Stimulated activated CD8-positive, alpha-beta memory T cell treated with anti-CD3 and anti-CD28 coated beads, Interleukin-12 subunit alpha, Interleukin-12 subunit beta, amount 100 ng/mL, for 1 hour (primary cell): ENCODE measurements at regions not wholly inside any gene's neighbourhood (a gene's known extent, or its start where the extent isn't known, plus 50 kb on each side); places are given as distances from the start of the nearest gene placed in this dataset.

Source experiments
- DNase-seq: peaks from one replicate; pipeline ENCODE4 v3.0.0-alpha.2; 2020; ENCODE audit warnings: low read depth

DNA sequence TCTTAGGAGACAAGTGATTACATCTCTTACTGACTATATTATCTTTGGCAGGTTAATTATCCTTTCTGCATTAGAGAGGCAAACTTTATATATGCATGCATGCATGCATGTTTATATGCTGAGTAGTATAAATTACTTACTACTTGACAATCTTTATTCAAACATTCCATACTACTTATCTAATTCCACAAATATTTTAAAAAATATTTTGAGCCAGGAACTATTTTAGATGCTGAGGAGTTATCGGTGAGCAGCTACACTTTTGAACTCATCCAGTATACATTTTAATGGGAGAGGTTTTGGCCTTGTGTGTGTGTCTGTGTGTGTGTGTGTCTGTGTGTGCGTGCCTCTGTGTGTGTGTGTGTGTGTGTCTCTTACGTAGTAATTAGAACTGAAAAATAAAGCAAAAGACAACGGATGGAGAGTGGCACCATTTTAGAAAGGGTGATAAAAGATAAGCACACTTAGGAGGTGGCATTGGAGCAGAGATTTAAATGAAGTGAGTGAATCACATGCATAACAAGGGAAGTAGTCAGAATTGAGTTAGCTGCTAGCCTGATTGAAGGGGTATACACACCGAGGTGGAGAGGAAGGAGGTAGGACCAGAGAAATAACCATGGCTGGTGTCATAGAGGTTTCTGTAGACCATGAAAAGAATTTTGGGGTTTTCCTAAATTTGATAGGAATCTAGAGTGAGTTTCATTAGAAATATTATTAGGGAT lies 1488.4 kb downstream of the MRPL39 start:
- DNase-seq = no peak

DNA sequence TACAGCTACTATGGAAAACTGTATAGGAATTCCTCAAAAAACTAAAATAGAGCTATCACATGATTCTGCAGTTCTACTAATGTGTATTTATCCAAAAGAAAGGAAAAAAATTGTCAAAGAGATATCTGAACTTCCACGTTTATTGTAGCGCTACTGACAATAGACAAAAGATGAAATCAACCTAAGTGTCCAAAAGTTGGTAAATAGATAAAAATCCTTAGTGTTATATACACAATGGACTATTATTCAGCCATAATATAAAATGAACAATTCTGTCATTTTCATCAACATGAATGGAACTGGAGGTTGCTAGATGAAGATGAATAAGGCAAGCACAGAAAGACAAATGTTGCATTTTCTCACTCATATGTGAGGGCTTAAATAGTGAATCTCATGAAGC lies 1492.1 kb downstream of the MRPL39 start:
- DNase-seq = no peak

DNA sequence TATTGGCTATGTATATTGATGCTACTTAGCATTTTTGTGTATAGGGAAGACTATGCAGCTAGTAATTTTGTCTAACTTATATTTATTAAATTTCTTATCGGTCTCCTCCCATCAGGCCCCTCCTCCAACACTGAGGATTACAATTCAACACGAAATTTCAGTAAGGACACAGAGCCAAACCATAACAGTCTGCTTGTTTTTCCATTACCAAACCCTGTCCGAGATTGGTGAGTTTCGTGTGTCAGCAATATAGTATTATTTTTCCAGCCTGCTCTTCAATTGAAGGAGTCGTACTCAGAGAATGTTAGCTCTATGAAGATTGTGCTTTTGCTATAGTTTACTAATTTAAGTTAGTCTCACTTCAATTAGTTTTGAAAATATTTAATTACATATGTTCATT lies 1495.3 kb downstream of the MRPL39 start:
- no peak for DNase-seq

DNA sequence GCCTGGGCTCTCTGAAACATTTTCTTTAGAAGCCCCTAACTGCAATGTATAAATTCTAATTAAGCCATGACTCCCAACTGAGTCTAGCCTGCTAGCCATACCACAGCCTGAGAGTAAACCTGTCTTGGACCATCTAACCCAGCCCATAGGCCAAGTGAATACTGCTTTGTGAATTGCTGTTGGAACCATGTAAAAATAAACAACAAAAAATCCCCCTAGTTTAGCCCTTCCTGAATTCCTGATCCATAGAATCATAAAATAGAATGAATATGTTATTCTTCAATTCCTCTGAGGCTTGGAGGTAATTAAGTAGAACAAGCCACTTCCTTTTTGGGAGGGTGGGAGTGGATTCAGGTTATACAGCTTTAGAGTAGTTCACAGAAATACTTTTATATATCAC lies 1496.4 kb downstream of the MRPL39 start:
- no peak for DNase-seq

- no peak for DNase-seq
Observed at GRCh38 chr21:24097181-24097580, 1510.1 kb downstream of the MRPL39 start.

DNA sequence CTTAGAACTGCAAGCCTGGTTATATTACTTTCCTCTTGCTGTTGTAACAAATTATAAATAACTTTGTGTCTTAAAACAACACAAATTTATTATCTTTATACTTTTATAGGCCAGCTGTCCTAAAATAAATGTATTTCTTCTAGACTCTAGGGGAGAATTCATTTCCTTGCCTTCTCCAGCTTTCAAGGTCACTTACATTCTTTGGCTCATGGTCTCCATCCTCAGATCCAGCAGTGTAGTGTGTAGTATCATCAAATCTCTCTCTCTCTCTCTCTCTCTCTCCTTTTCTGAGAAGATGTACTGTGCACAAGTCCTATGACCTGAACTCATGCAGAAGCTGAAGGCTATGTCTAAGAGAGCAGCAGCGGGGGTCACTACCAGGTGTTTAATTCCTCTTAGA lies 1510.6 kb downstream of the MRPL39 start:
- DNase-seq = no peak

GRCh38 chr21:24093032-24093431 lies 1514.2 kb downstream of the MRPL39 start:
- DNase-seq = no peak

DNA sequence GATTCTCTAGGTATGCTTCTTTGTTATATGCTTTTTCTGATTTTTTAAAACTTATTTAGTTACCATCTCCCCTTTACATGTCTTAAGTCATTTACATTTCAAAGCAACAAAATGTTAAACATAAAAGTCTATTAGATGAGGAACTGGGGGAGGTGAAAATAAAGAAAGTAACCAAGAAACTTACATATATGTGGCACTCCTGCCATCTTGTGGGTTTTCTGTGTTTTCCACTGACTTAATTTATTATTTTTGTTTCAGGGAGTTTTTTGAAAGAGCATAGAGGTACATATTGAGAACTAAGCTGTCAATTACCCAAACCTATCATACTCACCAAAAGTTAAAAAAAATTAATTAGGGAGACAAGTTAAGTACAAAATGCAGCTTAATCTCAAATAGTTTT lies 1531.1 kb downstream of the MRPL39 start:
- no peak for DNase-seq

GRCh38 chr21:24055696-24056095 lies 1551.6 kb downstream of the MRPL39 start:
- no peak for DNase-seq

GRCh38 chr21:24050231-24050630 lies 1557.0 kb downstream of the MRPL39 start:
- no peak for DNase-seq

- DNase-seq = no peak
Observed at GRCh38 chr21:24046829-24047443, 1560.3 kb downstream of the MRPL39 start.

DNA sequence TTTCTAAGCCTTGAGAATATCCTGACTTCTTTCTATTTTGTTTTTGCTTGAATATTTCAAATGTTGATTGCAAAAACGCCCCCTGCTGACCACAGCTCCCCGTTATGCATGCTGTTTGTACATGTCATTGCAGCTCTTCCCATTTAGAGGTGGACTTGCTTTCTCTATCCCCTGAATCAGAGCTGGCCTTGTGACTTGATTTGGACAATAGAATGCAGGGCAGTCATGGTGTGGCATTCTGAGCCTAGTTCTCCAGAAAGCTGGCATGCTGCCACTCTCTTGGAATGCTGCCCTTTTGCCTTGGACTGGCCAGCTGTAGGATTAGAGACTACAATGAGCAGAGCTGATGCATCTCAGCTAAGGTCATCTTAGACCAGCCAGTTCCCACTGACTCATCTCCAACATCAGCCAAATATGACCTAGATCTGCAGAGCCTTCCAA lies 1561.5 kb downstream of the MRPL39 start:
- no peak for DNase-seq

- DNase-seq = no peak
Observed at GRCh38 chr21:24045373-24045772, 1561.9 kb downstream of the MRPL39 start.

DNA sequence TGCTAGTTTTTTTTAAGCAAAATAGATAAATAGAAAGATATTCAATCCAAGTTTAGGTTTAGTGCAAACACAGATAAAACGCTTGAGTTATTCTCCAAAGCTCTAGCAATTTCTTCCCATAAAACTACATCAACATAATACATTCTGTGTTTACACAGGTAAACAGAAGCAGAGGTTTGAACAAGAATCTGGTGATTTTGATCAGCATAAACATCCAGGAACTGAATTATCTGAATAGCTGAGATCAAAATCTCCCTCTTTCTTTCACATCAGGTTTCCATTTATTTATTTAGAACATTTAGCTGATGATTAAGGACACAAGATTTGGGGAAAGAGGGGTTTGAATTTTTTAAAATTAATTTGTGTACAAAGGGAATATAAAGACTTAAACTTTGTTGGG lies 1564.6 kb downstream of the MRPL39 start:
- no peak for DNase-seq

DNA sequence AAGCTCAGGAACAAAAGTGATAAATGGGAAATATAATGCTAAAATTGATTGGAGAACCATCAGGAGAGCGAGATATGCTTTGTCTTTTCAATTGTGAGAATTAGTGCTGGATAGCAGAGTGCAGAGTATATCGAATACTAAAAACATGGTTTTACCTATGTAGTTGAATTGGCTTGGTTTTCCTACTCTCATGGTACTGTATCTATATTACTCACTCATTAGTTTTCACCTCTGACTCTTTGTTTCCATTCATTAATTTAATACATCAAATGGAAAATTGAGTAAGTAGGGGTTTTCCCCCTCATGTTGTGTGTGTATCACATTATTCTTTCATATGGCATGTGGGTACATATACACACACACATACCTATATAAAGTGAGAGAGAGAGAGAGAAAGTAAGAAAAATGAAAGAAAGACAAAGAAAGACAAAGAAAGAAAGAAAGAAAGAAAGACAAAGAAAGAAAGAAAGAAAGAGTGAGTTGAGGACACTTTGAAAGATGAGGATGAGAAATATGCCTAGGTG lies 1574.5 kb downstream of the MRPL39 start:
- no peak for DNase-seq

DNA sequence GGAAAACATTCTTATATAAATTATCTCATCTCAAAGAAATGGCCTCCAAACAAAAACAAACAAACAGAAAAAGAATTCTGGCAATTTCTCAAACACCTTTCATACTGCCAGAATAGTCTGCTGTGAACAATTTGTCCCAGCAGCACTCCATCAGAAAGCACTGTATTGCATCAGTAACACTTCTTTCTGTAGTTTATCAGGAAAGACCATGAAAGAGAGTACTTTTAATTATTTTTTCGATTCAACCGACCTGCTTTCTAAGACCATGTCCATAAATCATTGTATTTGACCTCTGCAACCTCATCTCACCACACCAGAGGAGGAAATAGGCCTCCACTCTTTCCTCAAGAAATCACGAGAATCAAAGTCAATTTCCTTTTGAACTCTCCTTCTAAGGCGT lies 1579.9 kb downstream of the MRPL39 start:
- DNase-seq = no peak

- no peak for DNase-seq
Observed at GRCh38 chr21:24025101-24025500, 1582.2 kb downstream of the MRPL39 start.

- no peak for DNase-seq
Observed at GRCh38 chr21:24023936-24024335, 1583.3 kb downstream of the MRPL39 start.

- no peak for DNase-seq
Observed at GRCh38 chr21:24023402-24023801, 1583.9 kb downstream of the MRPL39 start.

DNA sequence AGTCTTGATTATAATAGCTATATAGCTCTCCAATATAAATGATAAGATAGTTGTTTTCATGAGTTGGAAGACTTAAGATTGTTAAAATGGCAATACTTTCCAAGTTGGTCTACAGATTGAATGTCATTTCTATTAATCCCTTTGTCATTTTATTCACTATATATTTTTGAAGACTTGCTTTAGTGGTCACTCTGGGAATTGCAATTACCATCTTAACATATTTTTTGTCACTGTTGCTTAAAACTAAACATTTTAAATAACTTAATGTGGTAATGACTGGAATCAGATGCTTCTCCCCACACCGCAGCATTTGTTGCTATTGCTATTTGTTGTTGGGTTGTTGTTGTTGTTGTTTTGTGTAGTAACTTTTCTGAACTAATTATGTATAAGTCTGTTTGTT lies 1592.9 kb downstream of the MRPL39 start:
- DNase-seq = no peak

- no peak for DNase-seq
Observed at GRCh38 chr21:24011087-24011486, 1596.2 kb downstream of the MRPL39 start.

- no peak for DNase-seq
Observed at GRCh38 chr21:24007592-24007991, 1599.7 kb downstream of the MRPL39 start.

DNA sequence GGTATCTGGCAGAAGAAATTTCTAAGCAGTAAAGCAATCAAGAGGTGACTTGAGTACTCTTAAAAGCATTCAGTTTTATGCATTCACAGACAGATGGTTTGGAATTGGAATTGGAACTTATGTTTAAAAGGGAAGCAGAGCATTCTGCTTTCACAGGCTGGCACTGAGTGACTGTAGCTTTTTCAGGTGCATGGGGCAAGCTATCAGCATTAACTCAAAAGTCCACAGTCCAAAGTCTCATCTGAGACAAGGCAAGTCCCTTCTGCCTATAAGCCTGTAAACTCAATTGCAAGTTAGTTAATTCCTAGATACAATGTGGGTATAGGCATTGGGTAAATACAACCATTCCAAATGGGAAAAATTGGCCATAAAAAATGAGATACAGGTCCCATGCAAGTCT lies 1620.3 kb downstream of the MRPL39 start:
- DNase-seq = no peak

- DNase-seq = no peak
Observed at GRCh38 chr21:23986214-23986613, 1621.1 kb downstream of the MRPL39 start.
